GM23338 (cell line): ENCODE measurements at regions not wholly inside any gene's neighbourhood (a gene's known extent, or its start where the extent isn't known, plus 50 kb on each side); places are given as distances from the start of the nearest gene placed in this dataset.

Experiments used
- CREB1 ChIP-seq: fragments of 250-450 bp; sonication (Bioruptor Pico); IDR thresholded peaks from 2 replicates; pipeline ENCODE4 v1.5.0; 2020; ENCODE audit warnings: low read depth, mild to moderate bottlenecking, moderate library complexity
- EZH2 ChIP-seq: fragments of 200-600 bp; sonication (generic); IDR thresholded peaks from one replicate; pipeline ENCODE4 v1.8.0; 2017; ENCODE audit warnings: antibody characterized with exemption, mild to moderate bottlenecking, low read depth; ENCODE audit not compliant: unreplicated experiment
- EZH2phosphoT487 ChIP-seq: fragments of 200-600 bp; sonication (generic); IDR thresholded peaks from one replicate; pipeline ENCODE4 v1.8.1; 2018; ENCODE audit warnings: antibody characterized with exemption; ENCODE audit not compliant: unreplicated experiment
- JUNB ChIP-seq: IDR thresholded peaks from one replicate; pipeline ENCODE4 v1.6.1; 2016; ENCODE audit warnings: antibody characterized with exemption; ENCODE audit not compliant: unreplicated experiment
- NANOG ChIP-seq: IDR thresholded peaks from 2 replicates; pipeline ENCODE4 v1.6.1; 2016; ENCODE audit warnings: antibody characterized with exemption, borderline replicate concordance
- POLR2AphosphoS5 ChIP-seq: IDR thresholded peaks from 2 replicates; pipeline ENCODE4 v1.6.1; 2016; ENCODE audit warnings: antibody characterized with exemption, low read depth
- ZNF114 ChIP-seq: fragments of 250-450 bp; sonication (Bioruptor Pico); IDR thresholded peaks from 2 replicates; pipeline ENCODE4 v1.5.0; 2020; ENCODE audit warnings: mild to moderate bottlenecking, moderate library complexity
- ZNF331 ChIP-seq: fragments of 250-450 bp; sonication (Bioruptor Pico); IDR thresholded peaks from 2 replicates; pipeline ENCODE4 v1.5.0; 2020; ENCODE audit warnings: low read depth, mild to moderate bottlenecking, moderate library complexity
- TF ChIP-seq, protein P1 (sequence below), 2 experiments: fragments of 200-600 bp in 1 of 2; sonication (generic) in 1 of 2; conservative IDR thresholded peaks; 2 replicates each; pipeline versions ENCODE4 v1.5.1 to v1.6.1; 2016 to 2017; ENCODE audit warnings: antibody characterized with exemption in 2 of 2, low read depth in 2 of 2, mild to moderate bottlenecking in 2 of 2, moderate library complexity in 1 of 2
- TF ChIP-seq, protein P2 (sequence below): IDR thresholded peaks from one replicate; pipeline ENCODE4 v1.6.1; 2018; ENCODE audit warnings: antibody characterized with exemption; ENCODE audit not compliant: unreplicated experiment
- TF ChIP-seq, protein P3 (sequence below): IDR thresholded peaks from 2 replicates; pipeline ENCODE4 v1.6.1; 2016; ENCODE audit warnings: antibody characterized with exemption

DNA sequence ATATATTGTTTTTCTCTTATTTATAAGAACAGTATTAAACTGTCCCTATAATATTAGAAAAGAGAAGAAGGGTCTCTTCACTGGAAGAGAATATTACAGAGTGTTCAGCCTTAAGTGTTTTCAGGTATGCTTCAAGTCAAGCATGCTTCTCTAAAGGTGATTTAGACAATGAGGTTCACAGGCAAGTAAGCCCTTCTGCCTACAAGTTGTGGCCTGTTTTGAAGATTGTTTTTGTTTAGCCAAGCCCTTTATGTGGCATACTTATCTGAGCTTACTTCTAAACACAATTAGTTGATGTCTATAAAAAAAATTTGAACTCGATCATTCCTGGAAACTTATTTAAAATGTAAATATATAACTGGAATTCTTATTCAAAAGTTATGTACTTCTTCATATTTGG, 343.8 kb upstream of the CDH18 start:
- TF ChIP-seq, protein P1, sequence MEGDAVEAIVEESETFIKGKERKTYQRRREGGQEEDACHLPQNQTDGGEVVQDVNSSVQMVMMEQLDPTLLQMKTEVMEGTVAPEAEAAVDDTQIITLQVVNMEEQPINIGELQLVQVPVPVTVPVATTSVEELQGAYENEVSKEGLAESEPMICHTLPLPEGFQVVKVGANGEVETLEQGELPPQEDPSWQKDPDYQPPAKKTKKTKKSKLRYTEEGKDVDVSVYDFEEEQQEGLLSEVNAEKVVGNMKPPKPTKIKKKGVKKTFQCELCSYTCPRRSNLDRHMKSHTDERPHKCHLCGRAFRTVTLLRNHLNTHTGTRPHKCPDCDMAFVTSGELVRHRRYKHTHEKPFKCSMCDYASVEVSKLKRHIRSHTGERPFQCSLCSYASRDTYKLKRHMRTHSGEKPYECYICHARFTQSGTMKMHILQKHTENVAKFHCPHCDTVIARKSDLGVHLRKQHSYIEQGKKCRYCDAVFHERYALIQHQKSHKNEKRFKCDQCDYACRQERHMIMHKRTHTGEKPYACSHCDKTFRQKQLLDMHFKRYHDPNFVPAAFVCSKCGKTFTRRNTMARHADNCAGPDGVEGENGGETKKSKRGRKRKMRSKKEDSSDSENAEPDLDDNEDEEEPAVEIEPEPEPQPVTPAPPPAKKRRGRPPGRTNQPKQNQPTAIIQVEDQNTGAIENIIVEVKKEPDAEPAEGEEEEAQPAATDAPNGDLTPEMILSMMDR (conservative IDR thresholded peaks at IDR 0.05; ENCODE audit: low read depth in 2 of 2) = no peak
- no peak for TF ChIP-seq ZNF114 (CRISPR knock-in tag)
- no peak for TF ChIP-seq POLR2AphosphoS5
- TF ChIP-seq, protein P2, sequence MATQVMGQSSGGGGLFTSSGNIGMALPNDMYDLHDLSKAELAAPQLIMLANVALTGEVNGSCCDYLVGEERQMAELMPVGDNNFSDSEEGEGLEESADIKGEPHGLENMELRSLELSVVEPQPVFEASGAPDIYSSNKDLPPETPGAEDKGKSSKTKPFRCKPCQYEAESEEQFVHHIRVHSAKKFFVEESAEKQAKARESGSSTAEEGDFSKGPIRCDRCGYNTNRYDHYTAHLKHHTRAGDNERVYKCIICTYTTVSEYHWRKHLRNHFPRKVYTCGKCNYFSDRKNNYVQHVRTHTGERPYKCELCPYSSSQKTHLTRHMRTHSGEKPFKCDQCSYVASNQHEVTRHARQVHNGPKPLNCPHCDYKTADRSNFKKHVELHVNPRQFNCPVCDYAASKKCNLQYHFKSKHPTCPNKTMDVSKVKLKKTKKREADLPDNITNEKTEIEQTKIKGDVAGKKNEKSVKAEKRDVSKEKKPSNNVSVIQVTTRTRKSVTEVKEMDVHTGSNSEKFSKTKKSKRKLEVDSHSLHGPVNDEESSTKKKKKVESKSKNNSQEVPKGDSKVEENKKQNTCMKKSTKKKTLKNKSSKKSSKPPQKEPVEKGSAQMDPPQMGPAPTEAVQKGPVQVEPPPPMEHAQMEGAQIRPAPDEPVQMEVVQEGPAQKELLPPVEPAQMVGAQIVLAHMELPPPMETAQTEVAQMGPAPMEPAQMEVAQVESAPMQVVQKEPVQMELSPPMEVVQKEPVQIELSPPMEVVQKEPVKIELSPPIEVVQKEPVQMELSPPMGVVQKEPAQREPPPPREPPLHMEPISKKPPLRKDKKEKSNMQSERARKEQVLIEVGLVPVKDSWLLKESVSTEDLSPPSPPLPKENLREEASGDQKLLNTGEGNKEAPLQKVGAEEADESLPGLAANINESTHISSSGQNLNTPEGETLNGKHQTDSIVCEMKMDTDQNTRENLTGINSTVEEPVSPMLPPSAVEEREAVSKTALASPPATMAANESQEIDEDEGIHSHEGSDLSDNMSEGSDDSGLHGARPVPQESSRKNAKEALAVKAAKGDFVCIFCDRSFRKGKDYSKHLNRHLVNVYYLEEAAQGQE = no peak
- no peak for TF ChIP-seq EZH2
- TF ChIP-seq, protein P3, sequence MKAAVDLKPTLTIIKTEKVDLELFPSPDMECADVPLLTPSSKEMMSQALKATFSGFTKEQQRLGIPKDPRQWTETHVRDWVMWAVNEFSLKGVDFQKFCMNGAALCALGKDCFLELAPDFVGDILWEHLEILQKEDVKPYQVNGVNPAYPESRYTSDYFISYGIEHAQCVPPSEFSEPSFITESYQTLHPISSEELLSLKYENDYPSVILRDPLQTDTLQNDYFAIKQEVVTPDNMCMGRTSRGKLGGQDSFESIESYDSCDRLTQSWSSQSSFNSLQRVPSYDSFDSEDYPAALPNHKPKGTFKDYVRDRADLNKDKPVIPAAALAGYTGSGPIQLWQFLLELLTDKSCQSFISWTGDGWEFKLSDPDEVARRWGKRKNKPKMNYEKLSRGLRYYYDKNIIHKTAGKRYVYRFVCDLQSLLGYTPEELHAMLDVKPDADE = no peak
- no peak for TF ChIP-seq JUNB
- TF ChIP-seq EZH2phosphoT487 = no peak
- no peak for TF ChIP-seq CREB1
- TF ChIP-seq NANOG = no peak
- TF ChIP-seq ZNF331 (CRISPR knock-in tag) = no peak
